C4-2B (cell line): ENCODE measurements at regions not wholly inside any gene's neighbourhood (a gene's known extent, or its start where the extent isn't known, plus 50 kb on each side); places are given as distances from the start of the nearest gene placed in this dataset.
A peak's percentile ranks its signal among the peaks of the same experiment; 100 is the strongest.

Experiments
- H3K27ac ChIP-seq: fragments of 450-650 bp; 2 replicates; pipeline ENCODE4 v1.5.1; 2017
- CTCF ChIP-seq: fragments of 450-650 bp; conservative IDR thresholded peaks from 2 replicates; pipeline ENCODE4 v1.5.1; 2017; ENCODE audit warnings: mild to moderate bottlenecking
- ZFX ChIP-seq: fragments of 450-650 bp; IDR thresholded peaks from 2 replicates; pipeline ENCODE4 v1.6.1; 2017

- no peak overlapping the region for H3K27ac ChIP-seq
- TF ChIP-seq CTCF (no peak), ZFX (no peak)
Observed at GRCh38 chr14:58882577-58883018, 244.8 kb downstream of the DACT1 start.

GRCh38 chr14:58884442-58884841 is 246.7 kb downstream of the DACT1 start:
- no peak overlapping the region for H3K27ac ChIP-seq
- TF ChIP-seq ZFX (no peak), CTCF (peak; percentile 61)

GRCh38 chr14:58887931-58888330 is 250.2 kb downstream of the DACT1 start:
- H3K27ac ChIP-seq: no peak overlapping the region
- TF ChIP-seq ZFX: no peak
- no peak for TF ChIP-seq CTCF

GRCh38 chr14:58898655-58899316 is 261.0 kb downstream of the DACT1 start:
- no peak overlapping the region for H3K27ac ChIP-seq
- no peak for TF ChIP-seq ZFX
- TF ChIP-seq CTCF: no peak

GRCh38 chr14:58899317-58899713 is 261.6 kb downstream of the DACT1 start:
- no peak for TF ChIP-seq CTCF
- no peak for TF ChIP-seq ZFX
- no peak overlapping the region for H3K27ac ChIP-seq

- H3K27ac ChIP-seq: no peak overlapping the region
- TF ChIP-seq CTCF (no peak), ZFX (no peak)
Observed at GRCh38 chr14:58901826-58902225, 264.1 kb downstream of the DACT1 start.

GRCh38 chr14:58904776-58905175 is 267.0 kb downstream of the DACT1 start:
- no peak overlapping the region for H3K27ac ChIP-seq
- TF ChIP-seq CTCF: no peak
- no peak for TF ChIP-seq ZFX
